SK-N-DZ (cell line): ENCODE measurements at regions not wholly inside any gene's neighbourhood (a gene's known extent, or its start where the extent isn't known, plus 50 kb on each side); places are given as distances from the start of the nearest gene placed in this dataset.
"Not testable (repeated sequence)": the region's sequence is repeated elsewhere in the genome, so short reads cannot be mapped to it uniquely, and the experiment has no call there.

Experiments
- DNase-seq: peaks from one replicate; pipeline ENCODE4 v3.0.0-alpha.2; 2015; ENCODE audit warnings: low spot score

DNA sequence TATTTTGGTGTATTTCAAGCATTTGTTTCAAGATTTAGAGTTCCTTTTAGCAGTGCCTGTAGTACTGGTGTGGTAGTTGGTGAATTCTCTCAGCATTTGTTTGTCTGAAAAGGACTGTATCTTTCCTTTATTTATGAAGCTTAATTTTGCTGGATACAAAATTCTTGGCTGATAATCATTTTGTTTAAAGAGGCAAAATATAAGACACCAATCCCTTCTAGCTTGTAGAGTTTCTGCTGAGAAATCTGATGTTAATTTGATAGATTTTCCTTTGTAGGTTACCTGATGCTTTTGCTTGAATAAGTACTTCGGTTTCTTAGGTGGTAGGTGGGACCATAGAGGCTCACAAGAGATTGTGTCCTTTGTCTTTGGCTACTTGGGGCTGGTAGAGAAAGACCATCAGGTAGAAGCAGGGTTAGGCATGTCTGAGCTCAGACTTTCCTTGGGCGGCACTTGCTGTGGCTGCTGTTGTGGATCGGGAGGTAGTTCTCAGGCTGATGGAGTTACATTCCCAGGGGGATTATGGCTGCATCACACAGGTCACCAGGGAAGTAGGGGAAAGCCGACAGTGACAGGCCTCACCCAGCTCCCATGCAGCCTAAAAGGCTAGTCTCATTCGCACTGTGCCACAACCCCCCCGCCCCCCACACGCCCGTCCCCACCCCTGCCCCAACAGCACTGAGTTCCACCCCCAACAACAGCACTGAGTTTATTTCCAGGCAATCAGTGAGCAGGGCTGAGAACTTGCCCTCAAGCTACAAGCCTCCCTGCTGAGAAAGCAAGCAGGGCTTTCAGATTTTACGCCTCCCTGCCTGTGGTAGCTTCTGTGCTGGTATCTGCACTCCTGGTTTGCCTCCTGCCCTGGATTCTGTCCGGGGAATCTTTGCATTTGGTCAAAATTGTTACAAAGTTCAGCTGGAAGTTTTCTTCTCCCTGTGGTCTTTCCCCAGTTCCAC lies 127.1 kb upstream of the GLRA1 start:
- DNase-seq = no peak

DNA sequence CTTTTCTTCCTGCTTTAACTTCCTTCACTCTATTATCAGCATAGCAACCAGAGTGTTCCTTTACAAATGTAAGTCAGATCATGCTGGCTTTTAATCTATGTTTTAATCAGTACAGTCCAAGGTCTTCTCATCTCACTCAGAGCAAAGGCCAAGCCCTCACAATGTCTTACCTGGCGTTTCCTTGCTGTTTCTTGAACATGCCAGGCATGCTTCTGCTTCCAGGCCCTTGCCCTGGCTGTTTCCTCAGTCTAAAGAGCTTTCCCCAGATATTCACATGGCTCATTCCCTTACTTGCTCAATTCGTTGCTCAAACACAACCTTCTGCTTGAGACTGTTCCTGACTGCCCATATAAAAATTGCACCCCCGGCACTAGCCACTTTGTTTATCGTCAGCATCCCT lies 121.7 kb upstream of the GLRA1 start:
- no peak for DNase-seq

DNA sequence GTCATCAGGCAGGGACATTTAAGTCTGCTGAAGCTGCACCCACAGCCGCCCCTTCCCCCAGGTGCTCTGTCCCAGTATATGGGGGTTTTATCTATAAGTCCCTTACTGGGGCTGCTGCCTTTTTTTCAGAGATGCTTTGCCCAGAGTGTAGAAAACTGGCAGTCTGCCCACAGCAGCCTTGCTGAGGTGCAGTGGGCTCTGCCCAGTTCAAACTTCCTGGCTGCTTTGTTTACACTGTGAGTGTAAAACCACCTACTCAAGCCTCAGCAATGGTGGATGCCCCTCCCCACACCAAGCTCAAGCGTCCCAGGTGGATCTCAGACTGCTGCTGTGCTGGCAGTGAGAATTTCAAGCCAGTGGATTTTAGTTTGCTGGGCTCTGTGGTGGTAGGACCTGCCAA lies 114.2 kb upstream of the GLRA1 start:
- DNase-seq = not testable (repeated sequence)

DNA sequence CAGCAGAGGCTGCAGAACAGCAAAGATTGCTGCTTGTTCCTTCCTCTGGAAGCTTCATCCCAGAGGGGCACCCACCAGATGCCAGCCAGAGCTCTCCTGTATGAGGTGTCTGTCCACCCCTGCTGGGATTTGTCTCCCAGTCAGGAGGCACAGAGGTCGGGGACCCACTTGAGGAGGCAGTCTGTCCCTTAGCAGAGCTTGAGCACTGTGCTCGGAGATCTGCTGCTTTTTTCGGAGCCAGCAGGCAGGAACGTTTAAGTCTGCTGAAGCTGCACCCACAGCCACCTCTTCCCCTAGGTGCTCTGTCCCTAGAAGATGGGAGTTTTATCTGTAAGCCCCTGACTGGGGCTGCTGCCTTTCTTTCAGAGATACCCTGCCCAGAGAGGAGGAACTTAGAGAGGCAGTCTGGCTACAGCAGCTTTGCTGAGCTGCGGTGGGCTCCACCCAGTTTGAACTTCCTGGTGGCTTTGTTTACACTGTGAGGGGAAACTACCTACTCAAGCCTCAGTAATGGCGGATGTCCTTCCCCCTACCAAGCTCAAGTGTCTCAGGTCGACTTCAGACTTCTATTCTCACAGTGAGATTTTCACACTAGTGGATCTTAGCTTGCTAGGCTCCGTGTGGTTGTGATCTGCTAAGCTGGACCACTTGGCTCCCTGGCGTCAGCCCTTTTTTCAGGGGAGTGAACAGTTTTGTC lies 101.8 kb upstream of the GLRA1 start:
- DNase-seq = not testable (repeated sequence)

DNA sequence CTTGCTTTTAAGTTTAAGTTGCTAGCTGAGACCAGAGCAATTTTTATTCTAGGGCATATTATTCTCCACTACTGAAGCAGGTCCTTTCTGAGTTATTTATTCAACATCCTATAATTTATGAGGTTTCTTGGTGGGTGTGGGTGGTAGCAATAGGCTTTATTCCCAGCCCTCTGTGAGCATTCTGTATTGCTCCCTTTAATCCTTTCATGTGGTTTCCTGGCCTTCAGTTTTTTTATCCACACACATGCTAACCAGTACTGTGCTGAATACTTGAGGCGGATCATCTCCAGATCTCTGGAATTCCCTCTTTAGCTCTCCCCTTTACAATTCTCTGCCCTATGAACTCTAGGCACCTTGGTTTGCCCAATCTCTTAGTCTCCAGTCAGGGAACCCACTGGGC lies 91.8 kb upstream of the GLRA1 start:
- no peak for DNase-seq

DNA sequence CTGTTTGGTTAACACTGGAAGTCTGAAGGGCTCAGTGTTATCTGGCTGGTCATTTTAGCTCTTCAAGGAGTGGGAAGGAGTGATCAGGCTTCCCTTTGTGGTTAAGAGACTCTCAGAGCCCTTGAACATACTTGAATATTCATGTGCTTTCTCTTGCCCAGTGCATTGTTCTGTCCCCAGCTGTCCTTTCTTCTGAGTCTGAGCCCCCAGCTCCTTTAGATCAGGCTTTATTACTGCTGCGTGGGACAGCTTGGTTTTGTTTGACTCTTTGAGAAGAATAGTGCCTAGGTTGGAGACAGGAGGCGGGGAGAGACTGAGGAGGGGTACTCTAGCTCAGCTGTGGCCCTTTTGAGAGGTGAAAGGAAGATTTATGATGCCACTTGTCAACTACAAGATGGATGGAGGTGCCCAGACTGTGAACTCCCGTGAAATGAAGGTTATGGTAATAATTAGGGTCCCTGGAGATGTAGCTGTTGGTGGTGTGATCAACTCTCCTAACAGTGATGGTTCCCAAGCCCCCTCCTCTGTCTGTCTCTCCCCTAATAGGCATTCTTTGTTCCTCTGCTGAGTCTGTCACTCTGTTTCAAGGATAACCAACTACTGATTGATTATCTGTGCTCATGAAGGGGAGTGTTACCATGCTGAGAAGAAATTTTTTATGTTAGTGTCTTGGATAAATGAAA lies 83.1 kb upstream of the GLRA1 start:
- DNase-seq = no peak

DNA sequence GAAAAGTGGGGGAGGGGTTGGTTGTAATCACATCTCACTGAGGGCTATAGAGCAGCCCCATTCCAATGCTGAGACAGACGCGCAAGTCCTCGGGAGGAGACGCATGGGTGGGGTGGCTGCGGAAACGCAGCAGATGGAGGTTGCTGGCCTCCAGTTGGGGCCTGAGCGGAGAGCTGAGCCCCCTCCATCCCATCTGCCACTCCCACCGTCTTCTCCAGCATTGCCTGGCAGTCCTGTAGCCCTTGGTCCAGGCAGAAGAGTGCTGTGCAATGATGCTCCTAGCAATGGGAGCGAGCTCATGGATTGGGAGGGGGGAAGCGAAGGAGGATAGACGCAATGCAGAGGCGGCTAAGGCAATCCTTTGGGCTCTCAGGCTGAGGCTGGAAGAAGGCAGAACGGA lies 79.4 kb upstream of the GLRA1 start:
- DNase-seq = no peak
